Brain microvascular endothelial cell (primary cell): ENCODE measurements at regions not wholly inside any gene's neighbourhood (a gene's known extent, or its start where the extent isn't known, plus 50 kb on each side); places are given as distances from the start of the nearest gene placed in this dataset.
"Not testable (repeated sequence)": the region's sequence is repeated elsewhere in the genome, so short reads cannot be mapped to it uniquely, and the experiment has no call there.

ENCODE experiments used
- DNase-seq: peaks from one replicate; pipeline ENCODE4 v3.0.0-alpha.2; 2020
- H3K27ac ChIP-seq: fragments of 250-450 bp; sonication (Bioruptor Pico); 2 replicates; pipeline ENCODE4 v1.5.1; 2020; ENCODE audit warnings: mild to moderate bottlenecking, moderate library complexity
- H3K27me3 ChIP-seq: fragments of 250-450 bp; sonication (Bioruptor Pico); replicated peaks from 2 replicates; pipeline ENCODE4 v1.5.1; 2020; ENCODE audit warnings: mild to moderate bottlenecking
- H3K36me3 ChIP-seq: fragments of 250-450 bp; sonication (Bioruptor Pico); replicated peaks from 2 replicates; pipeline ENCODE4 v1.5.1; 2020; ENCODE audit warnings: mild to moderate bottlenecking
- H3K4me3 ChIP-seq: 2 replicates; pipeline ENCODE4 v1.5.1; 2011; ENCODE audit warnings: low read depth, mild to moderate bottlenecking, control low read depth, low read length, moderate library complexity
- CTCF ChIP-seq: IDR thresholded peaks from 2 replicates; pipeline ENCODE4 v1.5.1; 2011; ENCODE audit warnings: low read depth, mild to moderate bottlenecking, moderate library complexity, low read length, control low read depth, inconsistent platforms; ENCODE audit errors: missing control alignments
- in situ Hi-C: cut with HindIII; loops from 2 replicates; pipeline ENCODE4 v1.10.0; 2017; ENCODE audit warnings: low sequenced_read_pairs, low pct_ligation_motif_present

DNA sequence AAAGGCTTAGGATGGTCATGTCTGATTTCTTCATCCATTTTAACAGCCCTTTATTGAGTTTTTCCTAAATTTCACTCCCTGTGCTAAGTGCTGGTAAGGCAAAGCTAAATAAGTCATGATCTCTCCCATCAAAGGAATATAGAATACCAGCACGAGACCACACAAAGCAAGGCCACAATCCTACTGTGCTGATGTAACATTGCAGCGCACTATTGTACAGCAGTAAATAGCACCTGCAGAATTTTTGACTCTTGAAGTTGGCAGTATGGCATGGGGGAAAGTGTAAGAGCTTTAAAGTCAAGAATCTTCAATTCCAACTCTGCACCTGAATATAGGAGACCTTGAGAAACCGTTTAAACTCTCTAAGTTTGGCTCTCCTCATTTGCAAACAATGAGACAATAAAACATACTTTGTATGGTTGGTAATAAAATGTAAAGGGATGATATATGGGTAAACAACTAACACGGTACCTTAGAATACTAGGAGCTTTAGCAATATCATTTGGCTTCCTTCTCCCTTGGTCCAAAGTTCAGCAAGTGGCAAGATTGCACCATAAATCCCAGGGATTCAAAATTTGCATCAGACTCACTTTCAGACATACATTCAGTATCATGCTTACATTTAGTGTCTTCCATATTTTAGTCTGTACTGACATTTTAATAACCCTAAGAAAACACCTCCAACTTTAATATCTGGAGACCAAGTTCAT lies 132.9 kb upstream of the PRDX6 start:
- in situ Hi-C loops, result no loop called here
- Histone ChIP-seq H3K4me3 (no peak overlapping the region), H3K36me3 (no peaks in the 10 kb centered on the region), H3K27ac (no peak overlapping the region), H3K27me3 (no peaks in the 10 kb centered on the region)
- no peak for TF ChIP-seq CTCF
- no peak for DNase-seq

GRCh38 chr1:173347282-173347818 lies 129.8 kb upstream of the PRDX6 start:
- no peak overlapping the region for H3K4me3 ChIP-seq
- in situ Hi-C loops, result no loop called here
- H3K27ac ChIP-seq, result no peak overlapping the region
- no peak for DNase-seq
- no peak for TF ChIP-seq CTCF
- H3K27me3 ChIP-seq, result no peaks in the 10 kb centered on the region
- no peaks in the 10 kb centered on the region for H3K36me3 ChIP-seq

GRCh38 chr1:173352635-173353034 lies 124.5 kb upstream of the PRDX6 start:
- H3K4me3 ChIP-seq, in situ Hi-C loops, H3K27ac ChIP-seq, H3K27me3 ChIP-seq, H3K36me3 ChIP-seq, DNase-seq: not testable (repeated sequence)

DNA sequence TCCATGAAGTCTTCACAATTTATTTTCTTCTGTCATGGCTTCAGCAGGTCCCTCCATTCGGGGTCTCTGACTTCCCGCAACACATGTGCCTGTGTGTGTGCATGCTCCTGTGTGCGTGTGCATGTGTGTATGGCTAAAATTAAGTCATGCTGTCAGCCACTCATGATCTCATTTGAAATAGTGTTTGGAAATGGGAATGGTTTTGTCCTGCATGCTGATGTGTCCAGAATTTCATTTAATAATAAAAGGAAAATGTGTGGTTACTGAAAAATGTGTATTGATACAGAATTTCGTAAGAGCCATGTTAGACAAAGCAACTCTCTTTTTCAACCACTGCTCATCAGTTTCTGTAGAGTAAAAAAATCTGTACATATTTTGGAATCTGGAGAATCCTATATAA lies 123.8 kb upstream of the PRDX6 start:
- in situ Hi-C loops, result no loop called here
- TF ChIP-seq CTCF, result no peak
- Histone ChIP-seq H3K27me3 (no peaks in the 10 kb centered on the region), H3K36me3 (no peaks in the 10 kb centered on the region), H3K4me3 (no peak overlapping the region), H3K27ac (no peak overlapping the region)
- no peak for DNase-seq

- peak; percentile 54 for DNase-seq
- in situ Hi-C loops, result no loop called here
- H3K27me3 ChIP-seq, result no peaks in the 10 kb centered on the region
- H3K36me3 ChIP-seq, result no peaks in the 10 kb centered on the region
- H3K27ac ChIP-seq, result peak overlapping the region; percentile 51
- H3K4me3 ChIP-seq, result no peak overlapping the region
- TF ChIP-seq CTCF, result no peak
Observed at GRCh38 chr1:173354937-173355280, 122.2 kb upstream of the PRDX6 start.

GRCh38 chr1:173355281-173356031 lies 121.7 kb upstream of the PRDX6 start:
- Histone ChIP-seq H3K27ac (peak overlapping the region; percentile 51), H3K4me3 (no peak overlapping the region), H3K27me3 (no peaks in the 10 kb centered on the region), H3K36me3 (no peaks in the 10 kb centered on the region)
- TF ChIP-seq CTCF, result no peak
- DNase-seq, result peak; percentile 62
- in situ Hi-C loops, result no loop called here
